HG02973 (cell line): ENCODE measurements at regions not wholly inside any gene's neighbourhood (a gene's known extent, or its start where the extent isn't known, plus 50 kb on each side); places are given as distances from the start of the nearest gene placed in this dataset.

Source experiments
- ATAC-seq: cut with Tn5 transposase; IDR thresholded peaks from one replicate; pipeline ENCODE4 v1.9.1; 2021; ENCODE audit warnings: moderate library complexity; ENCODE audit not compliant: unreplicated experiment

- no peak for ATAC-seq
Measured at GRCh38 chr3:164604687-164605086, 473.6 kb downstream of the SI start.

GRCh38 chr3:164577667-164578210 lies 500.6 kb downstream of the SI start:
- ATAC-seq, result no peak

GRCh38 chr3:164572436-164572835 lies 505.9 kb downstream of the SI start:
- ATAC-seq, result no peak

GRCh38 chr3:164550857-164551256 lies 527.4 kb downstream of the SI start:
- no peak for ATAC-seq

GRCh38 chr3:164539215-164539614 lies 539.1 kb downstream of the SI start:
- no peak for ATAC-seq

- no peak for ATAC-seq
Measured at GRCh38 chr3:164537485-164537884, 540.8 kb downstream of the SI start.

- no peak for ATAC-seq
Measured at GRCh38 chr3:164533275-164533674, 545.0 kb downstream of the SI start.

- ATAC-seq, result no peak
Measured at GRCh38 chr3:164526250-164526649, 552.0 kb downstream of the SI start.

- no peak for ATAC-seq
Measured at GRCh38 chr3:164524201-164524600, 554.1 kb downstream of the SI start.

GRCh38 chr3:164522073-164522763 lies 556.1 kb downstream of the SI start:
- ATAC-seq, result no peak

GRCh38 chr3:164521644-164522043 lies 556.7 kb downstream of the SI start:
- no peak for ATAC-seq

- no peak for ATAC-seq
Measured at GRCh38 chr3:164521139-164521538, 557.2 kb downstream of the SI start.

GRCh38 chr3:164515256-164515655 lies 563.0 kb downstream of the SI start:
- ATAC-seq, result no peak

GRCh38 chr3:164514576-164514975 lies 563.7 kb downstream of the SI start:
- ATAC-seq, result no peak

GRCh38 chr3:164507886-164508285 lies 570.4 kb downstream of the SI start:
- no peak for ATAC-seq

GRCh38 chr3:164498917-164499316 lies 579.4 kb downstream of the SI start:
- no peak for ATAC-seq

- ATAC-seq, result no peak
Measured at GRCh38 chr3:164488893-164489292, 589.4 kb downstream of the SI start.

GRCh38 chr3:164486150-164486549 lies 592.1 kb downstream of the SI start:
- ATAC-seq, result no peak

GRCh38 chr3:164479978-164480377 lies 598.3 kb downstream of the SI start:
- ATAC-seq, result no peak

- ATAC-seq, result no peak
Measured at GRCh38 chr3:164479406-164479805, 598.9 kb downstream of the SI start.

GRCh38 chr3:164478323-164478722 lies 600.0 kb downstream of the SI start:
- no peak for ATAC-seq

GRCh38 chr3:164477403-164477802 lies 600.9 kb downstream of the SI start:
- no peak for ATAC-seq

- ATAC-seq, result no peak
Measured at GRCh38 chr3:164476631-164477030, 601.7 kb downstream of the SI start.
